NCI-H2081 treated with DMSO at 0.1 percent for 48 hours (cell line): ENCODE measurements at regions not wholly inside any gene's neighbourhood (a gene's known extent, or its start where the extent isn't known, plus 50 kb on each side); places are given as distances from the start of the nearest gene placed in this dataset.

Experiments
- DNase-seq: peaks from one replicate; lab custom pipeline; 2025; lab: John Stamatoyannopoulos, UW

GRCh38 chr5:98454407-98454806 lies 319.1 kb upstream of the RGMB start:
- DNase-seq = no peak

- DNase-seq = no peak
Observed at GRCh38 chr5:98454904-98455303, 318.6 kb upstream of the RGMB start.

- DNase-seq = no peak
Observed at GRCh38 chr5:98455665-98456064, 317.8 kb upstream of the RGMB start.

GRCh38 chr5:98458004-98458403 lies 315.5 kb upstream of the RGMB start:
- no peak for DNase-seq

GRCh38 chr5:98458726-98459125 lies 314.7 kb upstream of the RGMB start:
- DNase-seq = no peak

GRCh38 chr5:98460536-98460935 lies 312.9 kb upstream of the RGMB start:
- DNase-seq = no peak

- DNase-seq = no peak
Observed at GRCh38 chr5:98461485-98461884, 312.0 kb upstream of the RGMB start.

GRCh38 chr5:98463222-98463621 lies 310.2 kb upstream of the RGMB start:
- DNase-seq = no peak

GRCh38 chr5:98463676-98464075 lies 309.8 kb upstream of the RGMB start:
- DNase-seq = no peak

GRCh38 chr5:98464737-98465330 lies 308.6 kb upstream of the RGMB start:
- DNase-seq = no peak

GRCh38 chr5:98468188-98468869 lies 305.1 kb upstream of the RGMB start:
- DNase-seq = no peak

GRCh38 chr5:98470747-98471146 lies 302.7 kb upstream of the RGMB start:
- DNase-seq = no peak

- no peak for DNase-seq
Observed at GRCh38 chr5:98471458-98471857, 302.0 kb upstream of the RGMB start.

GRCh38 chr5:98474216-98474615 lies 299.2 kb upstream of the RGMB start:
- DNase-seq = no peak

- no peak for DNase-seq
Observed at GRCh38 chr5:98474782-98475181, 298.7 kb upstream of the RGMB start.

GRCh38 chr5:98482321-98483300 lies 290.9 kb upstream of the RGMB start:
- DNase-seq = no peak

- no peak for DNase-seq
Observed at GRCh38 chr5:98483301-98483685, 290.2 kb upstream of the RGMB start.

GRCh38 chr5:98489021-98489420 lies 284.4 kb upstream of the RGMB start:
- no peak for DNase-seq

- no peak for DNase-seq
Observed at GRCh38 chr5:98490348-98490747, 283.1 kb upstream of the RGMB start.

GRCh38 chr5:98492258-98492657 lies 281.2 kb upstream of the RGMB start:
- DNase-seq = no peak

- no peak for DNase-seq
Observed at GRCh38 chr5:98497418-98497817, 276.0 kb upstream of the RGMB start.

- DNase-seq = no peak
Observed at GRCh38 chr5:98498028-98498427, 275.4 kb upstream of the RGMB start.

GRCh38 chr5:98499892-98500291 lies 273.6 kb upstream of the RGMB start:
- DNase-seq = no peak
